ENCODE measurements at regions not wholly inside any gene's neighbourhood (a gene's known extent, or its start where the extent isn't known, plus 50 kb on each side); places are given as distances from the start of the nearest gene placed in this dataset.

- TF ChIP-seq, protein P1, sequence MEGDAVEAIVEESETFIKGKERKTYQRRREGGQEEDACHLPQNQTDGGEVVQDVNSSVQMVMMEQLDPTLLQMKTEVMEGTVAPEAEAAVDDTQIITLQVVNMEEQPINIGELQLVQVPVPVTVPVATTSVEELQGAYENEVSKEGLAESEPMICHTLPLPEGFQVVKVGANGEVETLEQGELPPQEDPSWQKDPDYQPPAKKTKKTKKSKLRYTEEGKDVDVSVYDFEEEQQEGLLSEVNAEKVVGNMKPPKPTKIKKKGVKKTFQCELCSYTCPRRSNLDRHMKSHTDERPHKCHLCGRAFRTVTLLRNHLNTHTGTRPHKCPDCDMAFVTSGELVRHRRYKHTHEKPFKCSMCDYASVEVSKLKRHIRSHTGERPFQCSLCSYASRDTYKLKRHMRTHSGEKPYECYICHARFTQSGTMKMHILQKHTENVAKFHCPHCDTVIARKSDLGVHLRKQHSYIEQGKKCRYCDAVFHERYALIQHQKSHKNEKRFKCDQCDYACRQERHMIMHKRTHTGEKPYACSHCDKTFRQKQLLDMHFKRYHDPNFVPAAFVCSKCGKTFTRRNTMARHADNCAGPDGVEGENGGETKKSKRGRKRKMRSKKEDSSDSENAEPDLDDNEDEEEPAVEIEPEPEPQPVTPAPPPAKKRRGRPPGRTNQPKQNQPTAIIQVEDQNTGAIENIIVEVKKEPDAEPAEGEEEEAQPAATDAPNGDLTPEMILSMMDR (conservative IDR thresholded peaks at IDR 0.05; ENCODE audit: low read length): no peak
- no peak for TF ChIP-seq EZH2phosphoT487 (IDR thresholded peaks at IDR 0.05; ENCODE audit: borderline replicate concordance, low read depth, low read length)
These were observed 128.4 kb downstream of the NTMT2 start for GRCh38 chr1:170274131-170274501.

Data from OCI-LY7 (cell line).